Activated CD4-positive, CD25-positive, alpha-beta regulatory T cell (primary cell): ENCODE measurements at regions not wholly inside any gene's neighbourhood (a gene's known extent, or its start where the extent isn't known, plus 50 kb on each side); places are given as distances from the start of the nearest gene placed in this dataset.
A peak's percentile ranks its signal among the peaks of the same experiment; 100 is the strongest.
"Not testable (repeated sequence)": the region's sequence is repeated elsewhere in the genome, so short reads cannot be mapped to it uniquely, and the experiment has no call there.

Experiments used
- DNase-seq, 4 experiments: peaks; one replicate each; lab custom pipeline; 2025; lab: John Stamatoyannopoulos, UW

- DNase-seq = no peak
Observed at GRCh38 chr2:241957276-241957675, 87.7 kb downstream of the RTP5 start.

DNA sequence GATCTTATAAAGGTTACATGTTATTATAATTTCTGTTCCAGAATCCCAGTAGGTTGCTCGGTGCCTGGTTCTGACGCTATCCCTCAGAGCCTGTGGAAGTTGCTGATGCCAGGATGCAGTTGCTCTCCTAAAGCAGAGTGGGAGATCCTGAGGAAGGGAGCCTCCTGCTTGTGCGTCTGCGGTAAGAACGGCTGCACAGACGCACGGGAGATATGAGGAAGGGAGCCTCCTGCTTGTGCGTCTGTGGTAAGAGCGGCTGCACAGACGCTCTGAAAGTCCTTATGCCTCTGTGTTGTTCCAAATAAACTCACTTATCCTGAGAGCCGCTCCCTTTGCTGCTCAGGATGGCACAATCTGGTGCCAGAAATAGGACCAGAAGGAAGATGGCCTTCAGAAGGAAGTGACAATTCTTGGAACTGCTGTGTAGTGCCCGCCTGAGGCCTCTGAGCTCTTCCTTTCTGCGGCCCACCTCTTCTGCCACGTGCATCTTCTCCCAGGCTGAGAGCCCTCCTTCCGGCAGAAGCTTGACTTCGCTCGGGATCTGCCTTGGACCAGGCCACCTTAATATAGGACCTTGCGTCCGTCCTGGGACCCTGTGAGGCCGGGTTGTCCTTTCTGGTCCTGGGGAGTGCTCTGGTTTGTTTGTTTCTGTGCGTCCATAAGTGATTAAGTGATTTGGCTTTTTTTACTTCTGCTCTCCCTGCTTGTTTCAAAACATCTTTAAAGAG, 89.5 kb downstream of the RTP5 start:
- DNase-seq = no peak

DNA sequence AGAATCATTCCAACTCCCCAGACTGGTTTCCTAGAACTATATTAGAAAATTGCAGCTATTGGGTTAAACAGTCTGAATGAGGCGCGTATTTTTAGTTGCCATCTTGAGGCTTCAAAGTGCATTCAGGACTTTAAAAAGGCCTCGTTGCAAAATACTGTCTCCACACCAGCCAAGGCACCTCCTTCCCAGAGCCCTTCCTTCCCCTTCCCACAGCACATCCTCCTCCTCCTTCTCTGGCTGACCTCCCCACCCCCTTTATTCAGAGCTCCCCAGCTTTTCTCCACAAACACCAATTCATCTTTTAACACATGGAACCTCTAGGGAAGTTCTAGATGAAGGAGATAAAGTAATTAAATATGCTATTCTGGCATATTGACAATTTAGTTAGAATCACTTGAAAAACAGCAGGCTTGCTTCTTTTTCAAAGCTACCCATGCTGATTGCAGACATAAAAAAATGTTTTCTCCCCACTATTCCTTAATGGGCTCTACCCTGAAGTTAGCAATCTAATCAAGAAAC, 90.3 kb downstream of the RTP5 start:
- DNase-seq = no peak

- no peak for DNase-seq
Observed at GRCh38 chr2:241961454-241961853, 91.9 kb downstream of the RTP5 start.

- DNase-seq = no peak
Observed at GRCh38 chr2:241964133-241964532, 94.6 kb downstream of the RTP5 start.

DNA sequence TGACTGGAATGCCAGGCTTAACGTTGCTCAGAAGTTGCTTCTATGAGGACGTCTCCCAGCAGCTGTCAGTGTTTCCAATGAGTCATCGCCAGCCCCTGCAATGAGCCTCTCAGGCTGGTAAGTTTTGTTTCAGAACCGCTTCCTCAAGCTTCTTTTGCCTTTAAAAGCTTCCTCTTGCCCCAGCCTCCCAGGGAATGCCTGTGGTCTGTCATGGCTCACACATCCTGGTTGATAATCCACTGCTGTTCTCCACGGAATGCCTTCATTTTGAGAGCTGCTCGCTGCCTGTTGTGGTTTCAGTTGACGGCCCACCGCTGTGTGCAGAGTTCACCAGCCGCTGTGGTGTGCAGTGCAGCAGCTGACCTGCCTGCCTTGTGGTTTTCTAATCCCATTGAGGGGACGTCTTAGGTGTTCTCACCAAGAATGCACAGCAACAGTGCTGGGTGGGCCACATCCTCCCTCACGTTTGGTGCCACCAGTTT, 96.4 kb downstream of the RTP5 start:
- DNase-seq = peak in 2 of 4 experiments; percentile 12

DNA sequence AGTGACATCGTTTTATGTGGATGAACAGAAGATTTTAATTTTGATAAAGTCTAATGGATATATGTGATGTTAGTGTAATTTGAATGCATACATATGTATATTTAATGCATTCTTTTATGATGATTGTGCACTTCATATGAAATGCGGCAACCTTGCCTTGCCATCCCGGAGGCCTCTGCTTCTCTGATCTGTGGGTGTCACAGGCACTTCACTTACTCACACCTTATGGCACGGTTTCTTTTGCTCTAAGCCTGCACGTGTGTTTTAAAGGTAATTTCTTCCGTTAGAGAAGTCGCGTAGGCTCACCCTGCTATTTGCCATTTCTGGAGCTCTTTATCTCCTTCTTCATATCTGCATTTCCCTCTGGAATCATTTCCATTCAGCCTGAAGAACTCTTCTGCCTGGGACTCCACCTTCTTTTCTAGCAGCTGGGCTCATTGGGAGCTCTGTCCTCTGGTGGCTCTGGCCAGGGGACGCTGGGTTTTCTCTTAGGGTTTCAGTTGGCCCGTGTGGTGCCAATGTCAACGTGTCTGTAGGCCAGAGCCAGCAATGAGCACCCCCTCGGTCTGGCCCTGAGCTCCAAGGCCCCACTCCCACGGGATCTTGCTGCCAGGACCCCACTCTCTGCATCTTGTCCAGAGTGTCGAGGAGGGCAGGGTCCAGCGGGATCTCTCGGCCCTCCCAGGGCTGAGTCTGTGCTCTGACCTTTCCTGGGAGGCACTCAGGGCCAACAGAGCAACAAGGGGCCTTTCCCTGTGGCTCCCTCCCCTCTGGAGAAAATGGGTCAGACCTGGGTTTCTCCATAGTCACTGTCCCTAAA, 97.3 kb downstream of the RTP5 start:
- DNase-seq = no peak

DNA sequence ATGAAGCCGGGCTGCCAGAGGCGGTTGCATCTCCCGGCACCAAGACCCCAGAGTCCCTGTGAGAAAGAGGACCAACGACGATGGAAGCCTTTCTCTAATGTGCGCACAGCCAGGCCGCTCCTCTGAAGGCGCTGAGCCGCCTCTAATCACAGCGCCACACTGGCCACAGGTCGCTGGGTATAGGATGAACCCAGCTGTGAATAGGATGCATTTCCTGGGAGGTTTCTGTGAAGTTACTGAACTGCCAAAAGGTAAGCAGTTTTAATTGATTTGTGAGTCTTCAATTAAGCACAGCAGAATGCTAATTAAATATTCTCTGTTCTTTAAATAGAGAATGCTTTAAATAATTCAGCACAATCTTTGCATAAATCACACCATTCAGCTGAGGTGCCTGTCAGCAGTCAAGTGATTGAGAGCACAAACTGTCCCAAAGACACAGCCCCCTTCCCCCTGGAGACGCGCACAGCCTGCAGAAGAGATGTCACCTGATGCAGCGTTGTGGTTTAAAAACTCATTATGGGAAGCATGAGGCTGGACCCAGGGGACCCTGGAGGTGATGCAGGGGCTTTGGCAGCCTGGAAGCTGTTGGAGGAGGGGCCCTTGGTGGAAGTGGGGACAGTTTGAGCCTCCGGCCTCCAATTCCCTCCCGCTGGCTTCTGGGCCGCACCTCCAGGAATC, 98.1 kb downstream of the RTP5 start:
- DNase-seq = no peak

DNA sequence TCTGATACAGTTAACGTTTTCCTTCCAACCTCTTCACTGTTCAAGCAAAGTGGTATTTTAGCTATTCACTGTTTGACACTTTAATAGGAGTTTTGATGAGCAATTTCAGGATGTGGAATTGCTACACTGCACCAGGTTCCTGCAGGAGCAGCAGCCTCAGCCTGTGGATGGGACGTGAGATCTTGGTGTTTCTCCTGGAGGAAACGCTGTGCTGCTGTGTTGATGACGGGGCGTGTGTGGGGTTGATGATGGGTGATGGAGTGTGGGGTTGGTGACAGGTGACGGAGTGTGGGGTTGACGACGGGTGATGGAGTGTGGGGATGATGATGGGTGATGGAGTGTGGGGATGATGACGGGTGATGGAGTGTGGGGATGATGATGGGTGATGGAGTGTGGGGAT, 98.9 kb downstream of the RTP5 start:
- DNase-seq = no peak

GRCh38 chr2:241969182-241969581, 99.7 kb downstream of the RTP5 start:
- not testable (repeated sequence) for DNase-seq

GRCh38 chr2:241970716-241971115, 101.2 kb downstream of the RTP5 start:
- DNase-seq = no peak

- no peak for DNase-seq
Observed at GRCh38 chr2:241974096-241974495, 104.6 kb downstream of the RTP5 start.

GRCh38 chr2:241974851-241975592, 105.5 kb downstream of the RTP5 start:
- no peak for DNase-seq

GRCh38 chr2:241975593-241976284, 106.2 kb downstream of the RTP5 start:
- no peak for DNase-seq

GRCh38 chr2:241976296-241976695, 106.8 kb downstream of the RTP5 start:
- no peak for DNase-seq

- no peak for DNase-seq
Observed at GRCh38 chr2:241977557-241978300, 108.2 kb downstream of the RTP5 start.

DNA sequence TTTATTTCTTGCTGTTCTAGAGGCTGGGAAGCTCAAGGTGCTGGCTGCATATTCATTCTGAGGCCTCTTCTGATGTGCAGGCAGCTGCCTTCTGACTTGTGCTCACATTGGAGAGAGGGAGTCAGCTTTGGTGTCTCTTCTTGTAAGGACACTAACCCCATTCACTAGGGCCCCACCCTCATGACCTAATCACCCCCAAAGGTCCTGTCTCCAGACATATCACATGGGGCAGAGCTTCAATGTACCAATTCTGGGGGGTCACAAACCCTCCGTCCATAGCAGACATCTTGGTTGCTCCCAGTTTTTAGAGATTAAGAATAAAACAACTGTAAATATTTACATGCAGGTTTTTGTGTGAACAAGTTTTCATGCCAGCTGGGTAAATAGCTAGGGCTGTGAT, 109.1 kb downstream of the RTP5 start:
- DNase-seq = no peak

GRCh38 chr2:241980193-241980592, 110.7 kb downstream of the RTP5 start:
- DNase-seq = no peak

DNA sequence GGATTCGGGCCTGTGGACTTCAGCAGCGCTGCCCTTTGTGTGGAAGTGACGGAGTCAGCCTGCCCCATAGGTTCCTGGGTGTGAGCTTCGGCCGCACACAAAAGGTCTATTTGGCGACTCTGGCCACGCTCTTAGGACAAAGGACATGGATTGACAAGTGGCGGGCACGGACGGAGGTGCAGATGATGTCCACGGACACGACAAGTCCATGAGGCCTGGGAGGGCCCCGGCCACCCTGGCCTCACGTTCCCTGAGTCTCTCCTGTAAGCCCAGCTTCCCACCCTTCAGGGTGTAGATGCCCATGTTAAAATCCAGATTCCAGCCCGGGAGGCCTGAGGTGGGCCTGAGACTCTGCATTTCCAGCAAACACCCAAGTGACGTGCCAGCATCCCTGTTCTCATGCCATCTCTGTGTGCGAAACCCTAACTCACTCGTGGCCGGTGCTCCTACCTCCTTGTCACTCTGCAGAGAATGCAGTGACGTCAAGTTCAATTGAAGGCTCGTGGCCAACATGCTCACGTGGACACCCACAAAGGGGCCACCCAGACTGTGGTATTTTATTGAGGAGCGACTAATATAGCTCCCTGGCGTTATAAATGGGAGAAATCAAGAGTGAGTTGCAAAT, 111.7 kb downstream of the RTP5 start:
- DNase-seq = no peak
